ENCODE measurements at regions not wholly inside any gene's neighbourhood (a gene's known extent, or its start where the extent isn't known, plus 50 kb on each side); places are given as distances from the start of the nearest gene placed in this dataset.
"Not testable (repeated sequence)": the region's sequence is repeated elsewhere in the genome, so short reads cannot be mapped to it uniquely, and the experiment has no call there.

- DNase-seq: not testable (repeated sequence)
Measured at GRCh38 chr16:29309601-29310000, 96.9 kb downstream of the NPIPB11 start.

GRCh38 chr16:29308644-29309546, 97.6 kb downstream of the NPIPB11 start:
- no peak for DNase-seq

- DNase-seq: no peak
Measured at GRCh38 chr16:29307598-29308507, 98.7 kb downstream of the NPIPB11 start.

- DNase-seq: no peak
Measured at GRCh38 chr16:29306943-29307597, 99.4 kb downstream of the NPIPB11 start.

GRCh38 chr16:29306201-29306600, 100.3 kb downstream of the NPIPB11 start:
- no peak for DNase-seq

- DNase-seq: not testable (repeated sequence)
Measured at GRCh38 chr16:29305018-29305417, 101.5 kb downstream of the NPIPB11 start.

GRCh38 chr16:29304251-29304650, 102.3 kb downstream of the NPIPB11 start:
- DNase-seq: no peak

GRCh38 chr16:29303520-29303919, 103.0 kb downstream of the NPIPB11 start:
- DNase-seq: no peak

- DNase-seq: no peak
Measured at GRCh38 chr16:29302976-29303375, 103.5 kb downstream of the NPIPB11 start.

GRCh38 chr16:29302433-29302832, 104.1 kb downstream of the NPIPB11 start:
- not testable (repeated sequence) for DNase-seq

GRCh38 chr16:29301662-29302285, 104.7 kb downstream of the NPIPB11 start:
- DNase-seq: not testable (repeated sequence)

GRCh38 chr16:29300541-29301535, 105.7 kb downstream of the NPIPB11 start:
- DNase-seq: not testable (repeated sequence)

- not testable (repeated sequence) for DNase-seq
Measured at GRCh38 chr16:29300030-29300491, 106.5 kb downstream of the NPIPB11 start.

GRCh38 chr16:29298997-29299396, 107.5 kb downstream of the NPIPB11 start:
- DNase-seq: not testable (repeated sequence)

GRCh38 chr16:29298307-29298706, 108.2 kb downstream of the NPIPB11 start:
- DNase-seq: not testable (repeated sequence)

- not testable (repeated sequence) for DNase-seq
Measured at GRCh38 chr16:29297809-29298177, 108.7 kb downstream of the NPIPB11 start.

GRCh38 chr16:29297144-29297808, 109.2 kb downstream of the NPIPB11 start:
- not testable (repeated sequence) for DNase-seq

- DNase-seq: not testable (repeated sequence)
Measured at GRCh38 chr16:29296176-29296575, 110.3 kb downstream of the NPIPB11 start.

GRCh38 chr16:29294951-29295795, 111.3 kb downstream of the NPIPB11 start:
- not testable (repeated sequence) for DNase-seq

Measured in KG1 (cell line).